HG02588 (cell line): ENCODE measurements at regions not wholly inside any gene's neighbourhood (a gene's known extent, or its start where the extent isn't known, plus 50 kb on each side); places are given as distances from the start of the nearest gene placed in this dataset.
"Not testable (repeated sequence)": the region's sequence is repeated elsewhere in the genome, so short reads cannot be mapped to it uniquely, and the experiment has no call there.

ENCODE experiments used
- ATAC-seq: cut with Tn5 transposase; IDR thresholded peaks from one replicate; pipeline ENCODE4 v1.9.1; 2021; ENCODE audit warnings: mild to moderate bottlenecking, moderate library complexity; ENCODE audit not compliant: unreplicated experiment

DNA sequence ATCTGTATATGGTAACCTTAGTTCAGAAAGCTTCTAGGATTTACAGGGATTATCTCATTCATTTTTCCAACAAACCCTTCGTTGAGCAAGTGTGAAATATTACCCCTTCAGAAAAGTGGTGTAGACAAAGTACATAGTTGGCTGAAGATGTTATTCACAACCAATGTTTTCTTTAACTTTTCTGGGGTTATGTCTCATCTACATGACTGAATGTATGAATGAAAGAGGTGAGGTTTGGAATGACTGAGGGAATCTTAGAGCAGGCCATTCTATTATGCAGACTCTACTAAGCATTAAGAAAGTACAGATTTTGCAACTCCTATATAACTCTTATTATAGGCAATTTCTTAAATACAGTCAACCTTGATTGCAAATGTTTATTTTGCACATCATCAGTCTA, 167.2 kb downstream of the NDFIP2 start:
- no peak for ATAC-seq

DNA sequence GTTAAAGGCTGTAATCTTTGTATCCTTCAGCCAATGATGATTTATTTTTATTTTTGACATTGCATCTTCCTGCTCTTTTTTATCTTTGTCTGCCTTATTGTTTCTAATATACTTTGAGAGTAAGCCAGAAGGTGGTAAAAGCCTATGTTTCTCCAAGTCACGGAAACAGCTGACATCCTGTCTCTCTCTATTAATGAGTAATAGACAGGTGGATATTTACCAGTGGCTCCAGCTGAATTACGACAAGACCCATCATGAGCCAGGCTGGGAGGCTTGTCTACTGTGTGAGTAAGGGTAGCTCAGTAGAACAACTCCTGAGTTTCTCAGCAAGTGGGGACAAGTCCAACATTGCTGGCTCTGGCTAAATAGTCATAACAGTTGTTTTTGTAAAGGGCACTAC, 166.6 kb downstream of the NDFIP2 start:
- no peak for ATAC-seq

DNA sequence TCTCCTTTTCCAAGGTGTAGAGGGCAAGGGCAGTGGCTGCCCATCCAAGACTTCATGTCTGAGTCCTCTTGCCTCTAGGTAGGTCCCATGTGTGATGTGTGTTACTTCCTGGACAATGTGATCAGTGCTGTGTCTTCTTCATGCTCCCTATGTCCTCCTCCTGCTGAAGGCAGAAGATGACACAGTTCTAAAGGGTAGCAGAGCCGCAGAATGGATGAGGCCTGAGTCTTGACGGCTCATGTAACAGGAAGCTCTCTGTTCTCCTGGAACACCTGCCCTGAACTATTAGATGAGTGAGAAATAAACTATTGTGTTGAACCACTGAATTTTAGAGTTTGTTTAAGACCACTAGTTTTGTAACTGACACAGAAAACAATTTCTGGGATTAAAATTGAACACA, 165.9 kb downstream of the NDFIP2 start:
- no peak for ATAC-seq

DNA sequence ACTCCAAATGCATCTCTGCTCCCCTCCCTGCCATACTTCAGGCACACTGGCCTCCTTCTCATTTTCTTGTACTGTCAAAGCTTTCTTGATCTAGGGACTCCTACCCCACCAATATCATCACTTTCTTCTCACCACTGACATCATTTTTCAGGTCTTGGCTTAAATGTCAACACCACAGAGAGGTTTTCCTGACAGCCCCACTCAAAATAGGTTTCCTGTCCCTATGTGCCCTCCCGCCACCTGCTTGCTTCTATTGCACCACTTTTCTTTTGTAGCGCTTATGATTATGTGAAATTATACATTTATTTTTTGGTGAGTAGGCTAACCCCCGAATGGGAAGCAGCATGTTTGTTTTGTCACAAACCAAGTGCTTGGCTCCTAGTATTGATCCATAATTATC, 164.6 kb downstream of the NDFIP2 start:
- no peak for ATAC-seq

DNA sequence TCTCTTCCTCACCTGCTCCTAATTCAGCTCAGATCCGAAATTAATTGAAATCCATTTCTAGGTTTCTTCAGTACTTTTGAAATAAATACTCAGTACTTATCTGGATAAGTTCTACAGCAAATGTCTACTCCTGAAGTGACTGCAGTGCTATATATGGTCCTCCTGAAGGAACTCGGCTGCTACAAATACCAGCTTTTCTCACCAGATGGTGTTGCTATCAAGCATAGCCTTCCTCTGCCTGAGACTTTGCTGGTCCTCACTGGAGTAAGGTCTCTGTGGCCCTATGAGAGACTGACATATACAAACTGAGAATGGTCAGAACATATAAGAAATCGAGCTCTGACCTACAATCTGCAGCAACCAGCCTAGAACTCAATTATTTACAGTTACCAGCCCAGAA, 161.6 kb downstream of the NDFIP2 start:
- ATAC-seq = no peak

DNA sequence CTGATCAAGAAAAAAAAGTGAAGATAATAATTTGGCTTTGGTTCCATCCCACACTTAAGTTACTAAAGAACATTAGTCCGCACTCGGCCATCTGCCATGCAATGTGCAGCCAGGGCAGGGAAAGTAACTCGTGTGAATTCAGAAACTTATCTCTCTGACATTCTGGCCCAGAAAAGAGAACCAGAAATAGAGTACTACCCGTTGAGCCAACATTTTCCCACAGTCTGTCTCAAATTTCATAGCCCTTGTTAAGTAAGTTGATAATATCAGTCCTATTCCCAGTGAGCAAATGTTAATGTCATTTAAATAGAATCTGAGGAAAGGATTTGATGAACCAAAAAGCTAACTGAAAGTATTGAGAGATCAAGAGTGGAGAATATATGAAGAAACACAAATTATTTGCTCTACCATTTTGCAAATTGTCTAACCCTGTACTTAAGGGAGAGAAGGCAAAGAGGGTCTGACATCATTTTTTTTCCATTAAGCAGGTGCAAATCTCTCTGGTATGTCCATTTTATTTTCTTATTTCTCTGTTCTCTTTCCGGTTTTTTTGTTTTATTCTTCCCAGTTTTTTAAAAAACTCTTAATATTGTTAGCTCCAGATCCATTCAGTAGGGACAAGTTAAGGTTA, 156.3 kb downstream of the NDFIP2 start:
- ATAC-seq = no peak

DNA sequence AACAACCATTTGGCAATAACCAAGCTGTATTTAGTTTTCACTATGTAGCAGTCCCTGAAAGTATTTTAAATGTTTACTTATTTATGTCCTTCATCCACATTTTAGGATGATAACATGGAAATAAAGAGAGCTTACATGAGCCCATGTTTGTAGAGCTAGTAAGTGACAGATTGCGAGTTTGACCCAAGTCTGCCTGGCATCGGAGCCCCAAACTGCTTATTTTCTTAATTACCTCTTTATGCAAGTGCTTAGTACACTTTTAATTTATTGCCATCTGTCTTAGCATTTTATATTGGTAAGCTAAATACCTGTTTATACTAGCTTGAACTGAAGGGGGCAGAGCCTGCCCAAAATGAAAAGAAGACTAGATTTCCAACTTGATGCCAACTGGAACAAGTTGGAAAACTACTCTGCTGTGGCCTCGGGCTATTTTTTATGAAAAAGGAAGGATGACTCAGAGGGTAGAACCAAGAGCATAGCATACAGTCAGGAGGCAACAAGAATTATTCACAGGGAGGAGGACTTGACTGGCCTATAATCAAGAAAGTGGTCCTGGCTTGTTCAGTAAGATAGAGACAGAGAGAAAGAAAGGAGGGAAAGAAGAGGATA, 150.2 kb downstream of the NDFIP2 start:
- no peak for ATAC-seq

DNA sequence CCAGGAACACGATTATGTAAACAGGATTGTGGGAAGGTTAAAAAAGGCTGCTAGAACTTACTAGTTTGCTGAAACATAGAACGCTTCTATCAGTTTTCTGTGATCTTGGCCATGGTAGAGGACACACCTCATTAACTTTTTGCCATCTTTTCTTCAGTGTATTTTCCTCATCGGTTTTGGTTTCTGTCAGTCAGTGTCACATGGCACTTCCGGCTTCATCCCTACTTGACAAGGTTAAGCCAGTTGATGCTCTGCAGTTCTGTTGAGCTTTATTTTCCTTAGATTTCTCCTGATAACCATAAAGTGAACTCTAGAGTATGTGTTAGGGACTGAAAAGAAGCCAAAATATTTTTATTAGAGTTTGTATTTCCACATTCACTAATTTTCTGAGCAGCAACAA, 147.5 kb downstream of the NDFIP2 start:
- no peak for ATAC-seq

DNA sequence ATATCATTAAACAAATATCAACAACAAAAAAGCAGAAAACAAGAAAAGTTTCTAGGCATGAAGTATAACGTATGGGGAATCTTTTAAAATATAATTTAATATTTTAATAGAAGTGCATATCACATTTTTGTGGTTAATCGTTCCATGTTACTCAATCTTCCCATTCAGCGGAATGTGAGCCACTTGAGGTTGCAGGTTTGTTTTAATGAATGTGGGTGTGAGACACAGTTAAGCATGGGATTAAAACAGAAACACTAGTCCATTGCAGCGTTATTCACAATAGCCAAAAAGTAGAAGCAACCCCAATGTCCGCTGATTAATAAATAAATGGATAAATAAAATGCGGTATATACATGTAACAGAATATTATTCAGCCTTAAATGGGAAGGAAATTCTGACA, 146.0 kb downstream of the NDFIP2 start:
- no peak for ATAC-seq

DNA sequence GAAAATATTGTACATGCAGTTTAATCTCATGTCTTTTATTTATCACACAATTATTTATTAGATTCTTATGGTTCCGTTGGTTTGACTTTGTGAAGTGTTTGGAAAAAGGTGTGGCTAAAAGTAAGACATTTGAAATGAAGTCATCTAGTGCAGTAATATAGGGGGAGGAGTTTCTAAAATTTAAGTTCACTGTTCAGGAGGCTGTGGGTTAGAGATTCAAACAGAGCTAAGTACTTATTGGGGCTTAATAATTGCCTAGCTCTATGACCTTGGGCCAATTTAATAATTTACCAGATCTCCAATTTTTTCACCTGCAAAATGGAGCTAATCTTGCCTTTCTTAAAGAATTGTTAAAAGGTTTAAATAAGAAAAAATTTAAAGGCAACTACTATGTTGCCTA, 144.6 kb downstream of the NDFIP2 start:
- no peak for ATAC-seq

DNA sequence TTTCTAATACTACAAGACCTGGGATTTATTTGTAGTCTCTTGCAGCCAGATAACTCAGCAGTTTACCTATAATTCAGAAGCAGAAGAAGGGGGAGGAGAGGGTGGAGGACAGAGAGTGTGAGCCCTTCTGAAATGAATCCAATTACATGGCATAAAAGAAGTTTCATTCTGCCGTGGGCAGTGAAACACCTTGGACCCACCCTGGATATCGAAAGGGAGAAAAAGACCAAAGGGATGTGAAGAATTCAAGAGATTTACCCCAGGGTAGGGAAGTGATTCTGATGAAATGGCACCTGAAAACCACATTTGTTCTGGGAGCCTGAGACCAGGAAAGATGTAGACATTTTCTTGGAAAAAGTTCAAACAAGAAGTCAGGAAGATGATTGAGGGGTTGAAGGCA, 140.9 kb downstream of the NDFIP2 start:
- ATAC-seq = no peak

DNA sequence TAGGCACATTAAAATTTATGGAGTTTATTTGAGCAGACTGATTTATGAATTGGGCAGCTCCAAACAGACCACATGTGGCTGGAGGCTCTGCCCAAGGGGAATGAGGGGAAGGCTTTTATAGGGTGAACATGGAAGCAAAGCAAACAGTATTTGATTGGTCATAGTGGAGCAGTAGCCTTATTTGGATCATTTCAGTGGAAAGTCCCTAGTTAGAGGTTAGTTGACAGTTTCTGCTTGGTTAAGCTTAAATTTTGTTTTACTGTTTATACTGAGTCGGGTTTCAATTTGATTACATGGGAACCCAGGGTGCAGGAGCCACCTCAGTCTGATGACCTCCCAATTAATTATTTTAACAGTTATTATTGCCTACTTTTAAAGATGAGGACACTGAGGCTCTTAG, 140.5 kb downstream of the NDFIP2 start:
- ATAC-seq = no peak

DNA sequence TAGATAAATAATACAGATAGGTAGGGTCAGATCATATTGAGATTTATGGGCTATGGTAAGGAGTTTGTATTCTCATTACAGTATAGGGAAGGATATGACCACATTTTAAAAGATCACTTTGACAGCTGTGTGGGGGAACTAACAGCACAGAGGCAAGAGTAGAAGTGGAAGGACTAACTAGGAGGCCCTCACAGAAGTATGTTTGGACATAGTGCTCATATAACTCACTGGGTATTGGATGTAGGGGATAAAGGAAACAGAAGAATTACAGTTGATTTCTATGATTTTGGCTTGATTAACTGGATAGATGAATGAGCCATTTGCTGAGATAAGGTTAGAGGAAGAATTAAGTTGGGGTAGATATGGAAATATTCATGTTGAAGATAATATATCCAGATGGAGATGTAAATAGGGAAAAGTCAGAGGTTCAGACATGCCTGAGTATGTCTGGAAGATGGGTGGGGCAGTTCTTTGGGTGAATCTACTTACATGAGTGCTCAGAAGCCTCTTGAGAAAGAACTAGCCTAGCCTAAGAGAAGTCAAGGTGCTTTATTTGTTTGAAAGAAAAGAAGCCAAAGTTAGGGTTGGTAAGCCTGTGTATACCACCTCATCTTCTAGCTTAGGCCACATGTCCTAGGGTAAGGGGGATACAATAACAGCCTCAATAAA, 133.4 kb downstream of the NDFIP2 start:
- no peak for ATAC-seq

DNA sequence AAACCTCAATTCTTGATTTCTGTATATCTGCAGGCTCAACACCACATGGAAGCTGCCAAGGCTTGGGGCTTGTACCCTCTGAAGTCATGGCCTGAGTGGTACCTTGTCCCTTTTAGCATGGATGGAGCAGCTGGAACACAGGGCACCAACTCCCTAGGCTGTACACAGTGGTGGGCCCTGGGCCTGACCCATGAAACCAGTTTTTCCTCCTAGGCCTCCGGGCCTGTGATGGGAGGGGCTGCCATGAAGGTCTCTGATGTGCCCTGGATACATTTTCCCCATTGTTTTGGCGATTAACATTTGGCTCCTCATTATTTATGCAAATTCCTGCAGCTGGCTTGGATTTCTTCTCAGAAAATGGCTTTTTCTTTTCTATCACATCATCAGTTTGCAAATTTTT, 131.6 kb downstream of the NDFIP2 start:
- ATAC-seq = no peak

DNA sequence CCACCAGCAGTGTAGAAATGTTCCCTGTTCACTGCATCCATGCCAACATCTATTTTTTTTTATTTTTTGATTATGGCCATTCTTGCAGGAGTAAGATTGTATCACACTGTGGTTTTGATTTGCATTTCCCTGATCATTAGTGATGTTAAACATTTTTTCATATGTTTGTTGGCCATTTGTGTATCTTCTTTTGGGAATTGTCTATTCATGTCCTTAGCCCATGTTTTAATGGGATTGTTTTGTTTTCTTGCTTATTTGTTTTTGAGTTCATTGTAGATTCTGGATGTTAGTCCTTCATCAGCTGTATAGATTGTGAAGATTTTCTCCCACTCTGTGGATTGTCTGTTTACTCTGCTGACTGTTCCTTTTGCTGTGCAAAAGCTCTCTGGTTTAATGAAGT, 126.9 kb downstream of the NDFIP2 start:
- ATAC-seq = not testable (repeated sequence)
